T-cell (primary cell): ENCODE measurements at regions not wholly inside any gene's neighbourhood (a gene's known extent, or its start where the extent isn't known, plus 50 kb on each side); places are given as distances from the start of the nearest gene placed in this dataset.

Source experiments
- ATAC-seq, 4 experiments: fragments of 200-7000 bp in 3 of 4; fragments of 150-1000 bp in 1 of 4; cut with Tn5 transposase; replicated peaks in 1 of 4; 1 replicate in 3 of 4; 2 replicates in 1 of 4; pipeline ENCODE4 v1.10.0; 2021; ENCODE audit warnings: moderate library complexity in 3 of 4, mild to moderate bottlenecking in 2 of 4, moderate number of reproducible peaks in 1 of 4
- CTCF ChIA-PET, 2 donors: fragments of 300-600 bp; sonication (Branson Sonifier 250); formaldehyde crosslinking; loops; one replicate each; lab custom pipeline; 2022; ENCODE audit warnings: antibody characterized with exemption in 2 of 2; lab: Charles Lee
- POLR2A ChIA-PET, 2 donors: fragments of 300-600 bp; sonication (Branson Sonifier 250); formaldehyde crosslinking; loops; one replicate each; lab custom pipeline; 2022; ENCODE audit warnings: antibody characterized with exemption in 2 of 2; lab: Charles Lee
- DNase-seq, 35 experiments: peaks; one replicate each; pipeline versions ENCODE4 v3.0.0 to v3.0.0-alpha.2; 2013 to 2023
- H3K27ac ChIP-seq: one replicate; pipeline ENCODE4 v1.5.1; 2013; ENCODE audit warnings: low read length
- H3K27me3 ChIP-seq, 2 experiments: replicated peaks in 1 of 2; 1 replicate in 1 of 2; 2 replicates in 1 of 2; pipeline versions ENCODE4 v1.6.1 to v1.7.0; 2013; ENCODE audit warnings: low read length in 1 of 2, mixed read lengths in 1 of 2; ENCODE audit not compliant: control insufficient read depth in 2 of 2, insufficient read depth in 2 of 2; ENCODE audit errors: extremely low read depth in 1 of 2
- H3K36me3 ChIP-seq, 2 donors: 1 replicate in 1 of 2; 2 replicates in 1 of 2; pipeline versions ENCODE4 v1.6.1 to v1.7.0; 2013; ENCODE audit warnings: low read length in 1 of 2; ENCODE audit not compliant: control insufficient read depth in 2 of 2, insufficient read depth in 1 of 2; ENCODE audit errors: extremely low read depth in 1 of 2
- H3K4me1 ChIP-seq, 2 experiments: 1 replicate in 1 of 2; 2 replicates in 1 of 2; pipeline versions ENCODE4 v1.6.1 to v1.7.0; 2013; ENCODE audit warnings: low read length in 2 of 2, mixed read lengths in 1 of 2; ENCODE audit not compliant: insufficient read depth in 2 of 2, control insufficient read depth in 1 of 2; ENCODE audit errors: extremely low read depth in 1 of 2
- H3K4me3 ChIP-seq, 2 donors: 1 replicate in 1 of 2; 2 replicates in 1 of 2; pipeline versions ENCODE4 v1.5.1 to v1.7.0; 2013; ENCODE audit warnings: mild to moderate bottlenecking in 2 of 2, low read length in 1 of 2, moderate library complexity in 1 of 2; ENCODE audit not compliant: control insufficient read depth in 1 of 2; ENCODE audit errors: extremely low read depth in 1 of 2
- H3K9me3 ChIP-seq: 2 replicates; pipeline ENCODE4 v1.7.0; 2013
- H3K27ac Mint-ChIP-seq, 2 donors: one replicate each; pipeline ENCODE4 v1.8.0; 2020 to 2021; ENCODE audit warnings: mild to moderate bottlenecking in 2 of 2, mixed read lengths in 2 of 2
- H3K27me3 Mint-ChIP-seq, 2 donors: one replicate each; pipeline ENCODE4 v1.8.0; 2021 to 2022; ENCODE audit warnings: mixed read lengths in 2 of 2
- H3K36me3 Mint-ChIP-seq: one replicate; pipeline ENCODE4 v1.8.0; 2021; ENCODE audit warnings: mixed read lengths
- H3K4me1 Mint-ChIP-seq, 3 donors: one replicate each; pipeline ENCODE4 v1.8.0; 2020 to 2022; ENCODE audit warnings: mixed read lengths in 3 of 3, mild to moderate bottlenecking in 1 of 3
- H3K4me3 Mint-ChIP-seq, 3 donors: one replicate each; pipeline ENCODE4 v1.8.0; 2020 to 2022; ENCODE audit warnings: mild to moderate bottlenecking in 3 of 3, mixed read lengths in 3 of 3, moderate library complexity in 3 of 3
- H3K9me3 Mint-ChIP-seq, 3 donors: one replicate each; pipeline ENCODE4 v1.8.0; 2020 to 2022; ENCODE audit warnings: mixed read lengths in 3 of 3
- WGBS: methylation state at CpG from one replicate; pipeline ENCODE4 v1.1.5; 2013; ENCODE audit warnings: missing lambda C conversion rate; ENCODE audit not compliant: insufficient coverage; 5-methylcytosine and 5-hydroxymethylcytosine counted together

GRCh38 chr10:6313111-6313895 lies 110.6 kb downstream of the PFKFB3 start:
- peaks cover 6% of the 10 kb centered on the region for H3K36me3 Mint-ChIP-seq
- Histone ChIP-seq H3K36me3 (no peaks in the 10 kb centered on the region), H3K4me1 (no peaks in the 10 kb centered on the region), H3K27ac (no peak overlapping the region), H3K27me3 (no peaks in the 10 kb centered on the region), H3K9me3 (no peaks in the 10 kb centered on the region), H3K4me3 (no peak overlapping the region)
- H3K4me3 Mint-ChIP-seq: no peak overlapping the region
- no peaks in the 10 kb centered on the region for H3K27me3 Mint-ChIP-seq
- POLR2A ChIA-PET: no interaction called here
- ATAC-seq (no peak), DNase-seq (no peak)
- H3K9me3 Mint-ChIP-seq: no peaks in the 10 kb centered on the region
- CTCF ChIA-PET: interaction anchor here (1.0 to 1.2 kb wide), 2 partner anchors 90 to 111 kb away, joined by 3 read pairs; partner anchors contain the start of gene PFKFB3 (in 1 of the 2)
- WGBS: 92% methylated on average over 5 of the region's 12 CpGs
- H3K27ac Mint-ChIP-seq: no peak overlapping the region
- H3K4me1 Mint-ChIP-seq: no peaks in the 10 kb centered on the region

DNA sequence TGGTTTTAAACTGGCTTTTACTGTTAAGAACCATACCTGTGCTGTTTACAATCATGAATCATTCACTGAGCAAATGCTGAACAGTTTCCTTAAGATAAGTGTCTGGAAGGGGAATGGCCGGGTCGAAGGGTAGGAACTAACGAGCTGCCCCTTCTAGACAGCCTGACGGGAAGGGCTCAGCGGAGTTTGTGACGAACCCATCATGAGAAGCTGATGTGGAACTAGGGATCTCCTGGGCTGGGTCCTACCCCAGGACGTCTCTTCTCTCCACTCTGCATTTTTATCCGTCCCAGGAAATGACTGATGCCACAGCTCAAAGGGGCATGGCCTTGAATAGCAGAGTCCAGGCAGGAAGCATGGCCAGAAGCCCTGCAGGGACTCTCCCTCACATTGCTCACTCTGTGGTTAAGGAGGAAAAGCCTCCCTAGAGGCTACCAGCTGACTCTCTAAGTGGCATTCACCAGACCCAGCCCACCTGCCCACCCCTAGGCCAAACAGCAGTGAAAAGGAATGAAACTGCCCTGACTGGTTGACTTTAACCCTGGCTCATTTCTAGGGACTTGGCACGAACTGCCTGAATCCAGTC lies 112.0 kb downstream of the PFKFB3 start:
- H3K27ac ChIP-seq: no peak overlapping the region
- no peak for DNase-seq
- H3K4me1 Mint-ChIP-seq: no peaks in the 10 kb centered on the region
- H3K4me1 ChIP-seq: no peaks in the 10 kb centered on the region
- H3K9me3 ChIP-seq: no peaks in the 10 kb centered on the region
- 97% methylated on average over 7 of the region's 9 CpGs for WGBS
- ChIA-PET CTCF (interaction anchor here in 1 of 2 donors (0.6 kb wide), 1 partner anchor 17 kb away, joined by 3 read pairs; no protein-coding TSS in a partner anchor), POLR2A (no interaction called here)
- ATAC-seq: no peak
- H3K27me3 Mint-ChIP-seq: no peaks in the 10 kb centered on the region
- no peak overlapping the region for H3K27ac Mint-ChIP-seq
- no peaks in the 10 kb centered on the region for H3K36me3 ChIP-seq
- H3K27me3 ChIP-seq: no peaks in the 10 kb centered on the region
- peaks cover 0 to 2% (median 0%) of the 10 kb centered on the region in 3 donors for H3K9me3 Mint-ChIP-seq
- peaks cover 13% of the 10 kb centered on the region for H3K36me3 Mint-ChIP-seq
- no peak overlapping the region for H3K4me3 ChIP-seq
- H3K4me3 Mint-ChIP-seq: no peak overlapping the region

DNA sequence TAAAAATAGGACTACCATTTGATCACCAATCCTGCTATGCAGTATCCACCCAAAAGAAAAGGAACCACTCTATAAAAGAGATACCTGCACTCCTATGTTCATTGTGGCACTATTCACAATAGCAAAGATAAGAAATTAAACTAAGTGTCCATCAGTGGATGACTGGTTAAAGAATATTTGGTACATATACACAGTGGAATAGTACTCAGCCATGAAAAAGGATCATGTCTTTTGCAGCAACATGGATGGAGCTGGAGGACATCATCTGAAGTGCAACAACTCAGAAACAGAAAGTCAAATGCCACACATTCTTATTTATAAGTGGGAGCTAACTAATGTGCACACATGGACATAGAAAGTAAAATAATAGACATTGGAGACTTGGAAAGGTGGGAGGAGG lies 116.4 kb downstream of the PFKFB3 start:
- ATAC-seq: no peak
- no peak for DNase-seq

DNA sequence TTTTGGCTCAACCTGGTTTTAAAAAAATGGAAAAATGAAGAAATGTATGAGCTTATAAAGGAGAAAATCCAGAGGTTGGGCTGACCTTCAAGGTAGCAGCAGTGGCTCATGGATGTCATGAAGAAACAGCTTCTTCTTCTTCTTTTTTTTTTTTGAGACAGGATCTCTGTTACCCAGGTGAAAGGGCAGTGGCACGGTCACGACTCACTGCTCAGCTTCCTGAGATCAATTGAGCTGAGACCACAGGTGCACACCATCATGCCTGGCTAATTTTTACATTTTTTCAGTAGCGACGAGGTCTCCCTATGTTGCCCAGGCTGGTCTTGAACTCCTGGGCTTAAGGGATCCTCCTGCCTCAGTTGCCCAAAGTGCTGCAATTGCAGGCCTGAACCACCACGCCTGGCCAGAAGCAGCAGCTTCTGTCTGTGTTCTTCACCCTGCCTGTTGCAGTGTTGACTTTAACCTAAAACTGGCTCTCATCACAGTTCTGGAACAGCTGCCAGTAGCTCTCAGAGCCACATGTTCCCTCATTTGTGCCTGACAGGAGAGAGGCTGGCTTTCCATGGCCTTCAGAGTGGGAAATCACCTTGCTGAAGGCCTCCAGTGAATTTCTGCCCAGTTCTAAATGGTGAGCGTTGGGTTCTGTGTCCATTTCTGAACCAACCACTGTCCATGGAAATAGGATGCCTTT lies 117.7 kb downstream of the PFKFB3 start:
- H3K4me3 Mint-ChIP-seq: no peak overlapping the region
- Histone ChIP-seq H3K36me3 (no peaks in the 10 kb centered on the region), H3K9me3 (no peaks in the 10 kb centered on the region), H3K27ac (no peak overlapping the region), H3K4me3 (no peak overlapping the region), H3K4me1 (no peaks in the 10 kb centered on the region), H3K27me3 (no peaks in the 10 kb centered on the region)
- H3K27ac Mint-ChIP-seq: no peak overlapping the region
- ChIA-PET CTCF (interaction anchor here in 1 of 2 donors (0.6 to 0.8 kb wide), 3 partner anchors 28 to 147 kb away, joined by 3 to 5 read pairs (median 4); no protein-coding TSS in a partner anchor), POLR2A (interaction anchor here (0.6 to 0.9 kb wide), 2 partner anchors 20 to 169 kb away, joined by 3 read pairs; no protein-coding TSS in a partner anchor)
- DNase-seq: no peak
- no peaks in the 10 kb centered on the region for H3K4me1 Mint-ChIP-seq
- H3K36me3 Mint-ChIP-seq: peaks cover 13% of the 10 kb centered on the region
- H3K27me3 Mint-ChIP-seq: no peaks in the 10 kb centered on the region
- H3K9me3 Mint-ChIP-seq: peaks cover 0 to 2% (median 0%) of the 10 kb centered on the region in 3 donors
- no peak for ATAC-seq
- 86% methylated on average over 5 of the region's 6 CpGs for WGBS

More for the DNA sequence above, 116.4 kb downstream of the PFKFB3 start:
- Histone ChIP-seq H3K4me3 (no peak overlapping the region), H3K36me3 (no peaks in the 10 kb centered on the region), H3K9me3 (no peaks in the 10 kb centered on the region), H3K27ac (no peak overlapping the region), H3K4me1 (no peaks in the 10 kb centered on the region), H3K27me3 (no peaks in the 10 kb centered on the region)
- Mint-ChIP-seq H3K27me3 (no peaks in the 10 kb centered on the region), H3K36me3 (peaks cover 13% of the 10 kb centered on the region), H3K4me1 (no peaks in the 10 kb centered on the region), H3K9me3 (peaks cover 0 to 2% (median 0%) of the 10 kb centered on the region in 3 donors), H3K27ac (no peak overlapping the region), H3K4me3 (no peak overlapping the region)
- ChIA-PET CTCF (no interaction called here), POLR2A (no interaction called here)

DNA sequence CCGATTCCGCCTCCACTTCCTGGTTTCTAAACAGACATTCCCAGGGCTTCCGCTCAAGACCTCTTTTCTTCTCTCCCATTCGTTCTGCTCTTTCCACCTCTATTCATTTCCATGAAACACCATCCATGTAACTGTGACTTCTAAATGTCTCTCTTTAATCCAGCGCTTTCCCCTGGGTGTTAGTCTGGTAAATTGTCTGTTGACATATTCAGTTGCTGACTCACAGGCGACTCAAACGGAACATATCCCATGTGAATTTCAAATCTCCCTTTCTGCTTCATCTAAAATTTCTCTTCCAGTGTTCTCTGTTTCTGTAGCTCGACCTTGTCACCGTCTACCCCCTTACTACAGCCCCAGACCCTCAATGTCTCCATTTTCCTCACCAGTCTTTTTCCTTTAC lies 119.1 kb downstream of the PFKFB3 start:
- no peaks in the 10 kb centered on the region for H3K27me3 ChIP-seq
- H3K4me1 ChIP-seq: no peaks in the 10 kb centered on the region
- POLR2A ChIA-PET: no interaction called here
- Mint-ChIP-seq H3K9me3 (peaks cover 0 to 2% (median 0%) of the 10 kb centered on the region in 3 donors), H3K27ac (no peak overlapping the region), H3K36me3 (peaks cover 11% of the 10 kb centered on the region), H3K27me3 (no peaks in the 10 kb centered on the region), H3K4me3 (no peak overlapping the region), H3K4me1 (no peaks in the 10 kb centered on the region)
- H3K27ac ChIP-seq: no peak overlapping the region
- no peaks in the 10 kb centered on the region for H3K36me3 ChIP-seq
- DNase-seq (no peak), ATAC-seq (no peak)
- no peak overlapping the region for H3K4me3 ChIP-seq
- 90% methylated on average over 6 of the region's 9 CpGs for WGBS
- CTCF ChIA-PET: no interaction called here
- no peaks in the 10 kb centered on the region for H3K9me3 ChIP-seq

GRCh38 chr10:6322805-6323204 lies 120.1 kb downstream of the PFKFB3 start:
- Mint-ChIP-seq H3K27me3 (no peaks in the 10 kb centered on the region), H3K27ac (no peak overlapping the region), H3K4me3 (no peak overlapping the region), H3K4me1 (no peaks in the 10 kb centered on the region), H3K9me3 (peaks cover 0 to 2% (median 0%) of the 10 kb centered on the region in 3 donors), H3K36me3 (peaks cover 11% of the 10 kb centered on the region)
- Histone ChIP-seq H3K27ac (no peak overlapping the region), H3K27me3 (no peaks in the 10 kb centered on the region), H3K9me3 (no peaks in the 10 kb centered on the region), H3K4me1 (no peaks in the 10 kb centered on the region), H3K36me3 (no peaks in the 10 kb centered on the region), H3K4me3 (no peak overlapping the region)
- ChIA-PET CTCF (no interaction called here), POLR2A (no interaction called here)
- DNase-seq (no peak), ATAC-seq (no peak)
- no CpG with 5 or more reads among the region's 3 CpGs for WGBS
